ENCODE measurements at regions not wholly inside any gene's neighbourhood (a gene's known extent, or its start where the extent isn't known, plus 50 kb on each side); places are given as distances from the start of the nearest gene placed in this dataset.

DNA sequence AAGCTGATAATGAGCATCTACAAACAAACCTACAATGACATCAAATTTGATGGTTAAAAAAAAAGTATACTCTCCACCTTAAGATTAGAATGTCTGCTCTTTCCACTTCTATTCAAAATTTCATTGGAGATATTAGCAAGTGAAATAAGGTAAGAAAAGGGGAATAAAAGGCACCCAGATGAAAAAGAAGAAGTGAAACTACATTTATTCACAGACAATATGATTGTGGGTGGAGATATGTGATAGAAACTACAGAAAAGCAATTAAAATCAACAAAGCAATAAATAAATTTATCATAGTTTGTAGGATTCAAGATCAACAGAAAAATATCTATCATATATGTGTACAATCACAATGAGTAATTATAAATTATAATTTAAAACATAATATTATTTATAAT is 395.1 kb upstream of the CCNH start:
- no TSS peak for BruUV-seq (replicated peaks)
- ChIA-PET POLR2A (ENCODE audit: low non-redundant PET) (no interaction called here), CTCF (interaction anchor here (0.6 kb wide), 1 partner anchor 107 kb away, joined by 3 read pairs; no protein-coding TSS in a partner anchor)
- Histone ChIP-seq H3K4me3 (ENCODE audit: low read depth, low read length, poor library complexity, severe bottlenecking) (no peak overlapping the region), H3K4me1 (ENCODE audit: insufficient read depth, low read length, poor library complexity, severe bottlenecking) (no peaks in the 10 kb centered on the region), H3K27me3 (replicated peaks; ENCODE audit: insufficient read depth, low read depth, low read length, poor library complexity) (peaks cover 3% of the 10 kb centered on the region), H3K36me3 (ENCODE audit: insufficient read depth, low read length, poor library complexity, severe bottlenecking) (no peaks in the 10 kb centered on the region), H3K9me3 (ENCODE audit: low read depth, low read length, poor library complexity, severe bottlenecking) (no peaks in the 10 kb centered on the region), H3K27ac (ENCODE audit: low read depth, low read length, poor library complexity, severe bottlenecking) (no peak overlapping the region)
- DNase-seq (ENCODE audit: low spot score): no peak
- TF ChIP-seq EZH2 (IDR thresholded peaks at IDR 0.05; ENCODE audit: borderline replicate concordance, low read depth, low read length, poor library complexity, severe bottlenecking): no peak
- TF ChIP-seq, protein P1, sequence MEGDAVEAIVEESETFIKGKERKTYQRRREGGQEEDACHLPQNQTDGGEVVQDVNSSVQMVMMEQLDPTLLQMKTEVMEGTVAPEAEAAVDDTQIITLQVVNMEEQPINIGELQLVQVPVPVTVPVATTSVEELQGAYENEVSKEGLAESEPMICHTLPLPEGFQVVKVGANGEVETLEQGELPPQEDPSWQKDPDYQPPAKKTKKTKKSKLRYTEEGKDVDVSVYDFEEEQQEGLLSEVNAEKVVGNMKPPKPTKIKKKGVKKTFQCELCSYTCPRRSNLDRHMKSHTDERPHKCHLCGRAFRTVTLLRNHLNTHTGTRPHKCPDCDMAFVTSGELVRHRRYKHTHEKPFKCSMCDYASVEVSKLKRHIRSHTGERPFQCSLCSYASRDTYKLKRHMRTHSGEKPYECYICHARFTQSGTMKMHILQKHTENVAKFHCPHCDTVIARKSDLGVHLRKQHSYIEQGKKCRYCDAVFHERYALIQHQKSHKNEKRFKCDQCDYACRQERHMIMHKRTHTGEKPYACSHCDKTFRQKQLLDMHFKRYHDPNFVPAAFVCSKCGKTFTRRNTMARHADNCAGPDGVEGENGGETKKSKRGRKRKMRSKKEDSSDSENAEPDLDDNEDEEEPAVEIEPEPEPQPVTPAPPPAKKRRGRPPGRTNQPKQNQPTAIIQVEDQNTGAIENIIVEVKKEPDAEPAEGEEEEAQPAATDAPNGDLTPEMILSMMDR (conservative IDR thresholded peaks at IDR 0.05; ENCODE audit: low read depth, low read length): no peak
- intact Hi-C loops (cut with micrococcal nuclease; ENCODE audit: unreplicated experiment): no loop called here

DNA sequence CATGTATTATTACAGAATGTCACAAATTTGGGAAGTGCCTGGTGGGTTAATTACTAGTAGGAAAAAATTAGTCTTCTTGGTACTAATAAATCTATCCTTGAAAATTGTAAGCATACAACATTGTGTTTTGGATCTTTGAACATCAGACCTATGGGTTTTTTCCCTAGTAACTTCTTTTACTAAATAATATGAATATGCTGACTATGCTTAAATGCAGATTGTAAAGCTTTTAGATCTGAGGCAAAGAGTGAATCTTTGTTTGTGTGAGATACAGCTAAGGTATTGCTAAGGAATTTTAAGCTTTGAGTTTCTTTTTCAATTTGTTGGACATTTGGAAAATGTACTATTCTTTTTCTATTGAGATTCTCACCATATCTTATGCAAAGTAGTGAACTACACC is 390.6 kb upstream of the CCNH start:
- Histone ChIP-seq H3K27ac (ENCODE audit: low read depth, low read length, poor library complexity, severe bottlenecking) (no peak overlapping the region), H3K9me3 (ENCODE audit: low read depth, low read length, poor library complexity, severe bottlenecking) (no peaks in the 10 kb centered on the region), H3K4me1 (ENCODE audit: insufficient read depth, low read length, poor library complexity, severe bottlenecking) (no peaks in the 10 kb centered on the region), H3K27me3 (replicated peaks; ENCODE audit: insufficient read depth, low read depth, low read length, poor library complexity) (peaks cover 3% of the 10 kb centered on the region), H3K36me3 (ENCODE audit: insufficient read depth, low read length, poor library complexity, severe bottlenecking) (no peaks in the 10 kb centered on the region), H3K4me3 (ENCODE audit: low read depth, low read length, poor library complexity, severe bottlenecking) (no peak overlapping the region)
- CTCF ChIA-PET: no interaction called here
- POLR2A ChIA-PET (ENCODE audit: low non-redundant PET): no interaction called here
- no TSS peak for BruUV-seq (replicated peaks)
- no peak for DNase-seq (ENCODE audit: low spot score)
- intact Hi-C loops (cut with micrococcal nuclease; ENCODE audit: unreplicated experiment): no loop called here
- TF ChIP-seq EZH2 (IDR thresholded peaks at IDR 0.05; ENCODE audit: borderline replicate concordance, low read depth, low read length, poor library complexity, severe bottlenecking): no peak
- TF ChIP-seq, protein P1 (conservative IDR thresholded peaks at IDR 0.05; ENCODE audit: low read depth, low read length): no peak

DNA sequence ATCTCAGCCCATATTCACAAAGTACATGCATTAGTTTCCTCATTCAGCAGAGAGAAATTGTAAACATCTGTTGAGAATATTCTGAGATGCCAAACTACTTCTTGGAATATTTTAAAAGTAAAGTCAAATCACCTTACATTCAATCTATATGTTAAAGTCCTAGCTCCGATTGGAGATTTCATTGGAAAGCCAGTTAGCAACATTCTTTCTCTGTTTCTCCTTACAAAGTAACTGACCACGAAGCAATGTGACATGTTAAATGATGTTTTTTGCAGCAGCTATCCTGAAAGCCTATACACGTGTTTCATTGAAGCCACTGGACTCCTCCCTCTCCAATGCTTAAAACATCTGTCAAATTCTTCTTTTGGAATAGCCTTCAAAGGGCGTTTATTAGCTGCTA is 379.1 kb upstream of the CCNH start:
- Histone ChIP-seq H3K36me3 (ENCODE audit: insufficient read depth, low read length, poor library complexity, severe bottlenecking) (no peaks in the 10 kb centered on the region), H3K9me3 (ENCODE audit: low read depth, low read length, poor library complexity, severe bottlenecking) (no peaks in the 10 kb centered on the region), H3K27ac (ENCODE audit: low read depth, low read length, poor library complexity, severe bottlenecking) (no peak overlapping the region), H3K4me1 (ENCODE audit: insufficient read depth, low read length, poor library complexity, severe bottlenecking) (no peaks in the 10 kb centered on the region), H3K27me3 (replicated peaks; ENCODE audit: insufficient read depth, low read depth, low read length, poor library complexity) (no peaks in the 10 kb centered on the region), H3K4me3 (ENCODE audit: low read depth, low read length, poor library complexity, severe bottlenecking) (no peak overlapping the region)
- intact Hi-C loops (cut with micrococcal nuclease; ENCODE audit: unreplicated experiment): no loop called here
- ChIA-PET POLR2A (ENCODE audit: low non-redundant PET) (no interaction called here), CTCF (interaction anchor here (1.4 kb wide), 1 partner anchor 10 kb away, joined by 5 read pairs; no protein-coding TSS in a partner anchor)
- DNase-seq (ENCODE audit: low spot score): no peak
- no TSS peak for BruUV-seq (replicated peaks)
- TF ChIP-seq, protein P1 (conservative IDR thresholded peaks at IDR 0.05; ENCODE audit: low read depth, low read length): no peak
- no peak for TF ChIP-seq EZH2 (IDR thresholded peaks at IDR 0.05; ENCODE audit: borderline replicate concordance, low read depth, low read length, poor library complexity, severe bottlenecking)

All from A673 (cell line).